Endothelial cell of umbilical vein (primary cell): ENCODE measurements at regions not wholly inside any gene's neighbourhood (a gene's known extent, or its start where the extent isn't known, plus 50 kb on each side); places are given as distances from the start of the nearest gene placed in this dataset.

Experiments
- EZH2 ChIP-seq: IDR thresholded peaks from 2 replicates; pipeline ENCODE4 v1.6.1; 2012; ENCODE audit warnings: borderline replicate concordance, low read depth, mild to moderate bottlenecking, moderate library complexity, low read length, inconsistent platforms; ENCODE audit not compliant: severe bottlenecking
- MYC ChIP-seq: IDR thresholded peaks from one replicate; pipeline ENCODE4 v1.6.1; 2011; ENCODE audit warnings: mild to moderate bottlenecking, low read depth, low read length
- POLR2AphosphoS5 ChIP-seq: IDR thresholded peaks from 2 replicates; pipeline ENCODE4 v1.6.1; 2012; ENCODE audit warnings: low read depth, mild to moderate bottlenecking, control low read depth, low read length, moderate library complexity; ENCODE audit not compliant: insufficient read depth
- TF ChIP-seq, protein P1 (sequence below), 2 donors: IDR thresholded peaks; 1 replicate in 1 of 2; 2 replicates in 1 of 2; pipeline ENCODE4 v1.5.1; 2011; ENCODE audit warnings: low read length in 2 of 2, mild to moderate bottlenecking in 2 of 2, moderate library complexity in 2 of 2, control low read depth in 1 of 2, inconsistent platforms in 1 of 2, low read depth in 1 of 2; ENCODE audit not compliant: insufficient read depth in 1 of 2; ENCODE audit errors: extremely low read depth in 1 of 2

DNA sequence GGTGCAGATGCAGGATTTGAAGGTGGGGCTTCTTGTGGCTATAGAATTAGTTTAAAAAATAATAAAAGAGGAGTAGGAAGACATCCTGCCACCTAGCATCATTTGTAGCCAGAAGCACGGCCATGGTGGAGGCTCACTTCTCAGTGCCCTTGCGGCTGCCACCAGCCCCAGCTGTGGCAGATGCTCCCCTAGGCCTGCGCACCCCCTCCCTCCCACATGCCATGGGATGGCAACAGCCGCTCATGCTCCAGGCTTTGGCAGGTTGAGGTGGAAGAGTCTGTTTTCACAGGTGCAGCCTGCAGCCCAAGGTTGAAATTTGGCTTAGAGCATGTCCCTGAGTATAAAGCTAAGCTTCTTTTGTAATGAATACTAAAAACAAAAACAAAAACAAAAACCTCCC, 96.4 kb downstream of the GATA6 start:
- TF ChIP-seq, protein P1, sequence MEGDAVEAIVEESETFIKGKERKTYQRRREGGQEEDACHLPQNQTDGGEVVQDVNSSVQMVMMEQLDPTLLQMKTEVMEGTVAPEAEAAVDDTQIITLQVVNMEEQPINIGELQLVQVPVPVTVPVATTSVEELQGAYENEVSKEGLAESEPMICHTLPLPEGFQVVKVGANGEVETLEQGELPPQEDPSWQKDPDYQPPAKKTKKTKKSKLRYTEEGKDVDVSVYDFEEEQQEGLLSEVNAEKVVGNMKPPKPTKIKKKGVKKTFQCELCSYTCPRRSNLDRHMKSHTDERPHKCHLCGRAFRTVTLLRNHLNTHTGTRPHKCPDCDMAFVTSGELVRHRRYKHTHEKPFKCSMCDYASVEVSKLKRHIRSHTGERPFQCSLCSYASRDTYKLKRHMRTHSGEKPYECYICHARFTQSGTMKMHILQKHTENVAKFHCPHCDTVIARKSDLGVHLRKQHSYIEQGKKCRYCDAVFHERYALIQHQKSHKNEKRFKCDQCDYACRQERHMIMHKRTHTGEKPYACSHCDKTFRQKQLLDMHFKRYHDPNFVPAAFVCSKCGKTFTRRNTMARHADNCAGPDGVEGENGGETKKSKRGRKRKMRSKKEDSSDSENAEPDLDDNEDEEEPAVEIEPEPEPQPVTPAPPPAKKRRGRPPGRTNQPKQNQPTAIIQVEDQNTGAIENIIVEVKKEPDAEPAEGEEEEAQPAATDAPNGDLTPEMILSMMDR (IDR thresholded peaks at IDR 0.05; ENCODE audit: extremely low read depth in 1 of 2, insufficient read depth in 1 of 2, low read depth in 1 of 2, low read length in 2 of 2): no peak
- TF ChIP-seq POLR2AphosphoS5 (no peak), MYC (no peak), EZH2 (no peak)
